Left renal cortex interstitium (tissue), 4 donors: ENCODE measurements at regions not wholly inside any gene's neighbourhood (a gene's known extent, or its start where the extent isn't known, plus 50 kb on each side); places are given as distances from the start of the nearest gene placed in this dataset.

Experiments
- DNase-seq, 4 donors: peaks; one replicate each; pipeline ENCODE4 v3.0.0-alpha.2; 2013; ENCODE audit warnings: low read depth in 4 of 4, low spot score in 2 of 4, missing footprints in 1 of 4

GRCh38 chr20:57869951-57870315 is 160.1 kb upstream of the PMEPA1 start:
- DNase-seq, result no peak

DNA sequence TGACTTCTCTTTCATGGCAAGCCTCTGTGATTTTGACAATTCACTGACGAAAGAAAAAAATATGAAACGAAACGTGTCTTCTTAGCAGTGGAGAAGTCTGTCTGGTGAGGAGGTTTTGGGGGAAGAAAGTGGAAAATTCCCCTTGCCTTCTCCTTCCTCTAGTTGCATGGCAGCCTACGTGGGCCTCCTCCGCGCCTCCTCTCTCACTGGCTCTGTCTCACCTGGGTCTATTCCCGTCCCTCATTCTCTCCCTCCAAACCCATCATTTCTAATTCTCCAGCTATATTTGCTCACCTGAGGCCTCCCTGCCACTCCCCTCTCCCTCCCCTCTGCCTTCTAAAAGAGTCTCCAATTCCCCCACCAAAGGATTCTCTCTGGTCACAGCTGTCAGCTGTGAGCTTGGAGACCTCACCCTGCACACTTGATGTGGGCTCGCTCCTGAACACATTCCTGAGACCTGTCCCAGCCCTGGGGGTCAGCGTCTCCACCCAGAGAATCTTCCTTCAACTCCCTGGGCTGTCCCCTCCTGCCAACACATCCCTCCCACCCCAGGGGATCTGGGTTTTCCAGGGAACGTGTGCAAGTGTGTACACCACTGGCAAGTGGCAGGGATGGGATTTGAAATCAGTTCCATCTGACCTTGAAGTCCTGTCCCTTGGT is 159.6 kb upstream of the PMEPA1 start:
- DNase-seq, result no peak

DNA sequence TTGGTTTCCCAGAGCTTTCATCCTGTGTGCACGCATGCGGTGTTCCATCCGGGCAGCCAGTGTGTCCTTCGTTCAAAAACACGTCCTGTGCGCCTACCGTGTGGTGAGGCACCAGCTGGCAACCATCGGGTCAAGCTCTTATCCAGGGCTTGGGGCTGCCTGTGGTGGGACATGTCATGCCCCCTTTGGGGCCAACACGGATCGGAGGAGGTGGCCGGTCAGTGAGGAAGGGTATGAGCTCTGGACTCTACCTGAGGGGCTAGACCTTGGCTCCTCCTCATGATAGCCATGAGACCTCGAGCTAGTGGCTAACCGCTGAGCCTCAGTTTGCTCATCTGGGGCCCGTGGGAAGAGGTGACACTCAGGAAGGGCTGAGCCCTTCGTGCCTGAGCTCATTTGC is 158.5 kb upstream of the PMEPA1 start:
- no peak for DNase-seq

DNA sequence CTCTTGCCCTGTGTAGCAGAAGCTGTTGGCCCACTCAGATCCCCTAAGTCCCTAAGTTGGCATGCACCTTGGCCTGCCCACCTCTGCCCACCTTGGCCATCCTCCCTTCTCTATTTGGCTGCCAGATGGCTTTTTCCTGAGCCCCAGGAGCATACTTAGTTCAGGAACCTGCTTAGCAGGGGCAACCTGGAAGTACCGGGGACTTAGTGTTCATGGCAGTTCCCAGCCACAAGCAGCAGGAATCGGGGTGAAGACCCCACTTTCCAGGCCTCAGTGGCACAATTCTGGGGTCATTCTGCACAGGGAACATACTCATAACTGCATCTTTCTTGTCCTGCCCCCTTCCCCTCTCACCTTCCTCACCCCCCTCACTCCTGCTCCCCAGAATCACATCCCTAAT is 158.0 kb upstream of the PMEPA1 start:
- no peak for DNase-seq

GRCh38 chr20:57867181-57867803 is 157.5 kb upstream of the PMEPA1 start:
- DNase-seq, result no peak

DNA sequence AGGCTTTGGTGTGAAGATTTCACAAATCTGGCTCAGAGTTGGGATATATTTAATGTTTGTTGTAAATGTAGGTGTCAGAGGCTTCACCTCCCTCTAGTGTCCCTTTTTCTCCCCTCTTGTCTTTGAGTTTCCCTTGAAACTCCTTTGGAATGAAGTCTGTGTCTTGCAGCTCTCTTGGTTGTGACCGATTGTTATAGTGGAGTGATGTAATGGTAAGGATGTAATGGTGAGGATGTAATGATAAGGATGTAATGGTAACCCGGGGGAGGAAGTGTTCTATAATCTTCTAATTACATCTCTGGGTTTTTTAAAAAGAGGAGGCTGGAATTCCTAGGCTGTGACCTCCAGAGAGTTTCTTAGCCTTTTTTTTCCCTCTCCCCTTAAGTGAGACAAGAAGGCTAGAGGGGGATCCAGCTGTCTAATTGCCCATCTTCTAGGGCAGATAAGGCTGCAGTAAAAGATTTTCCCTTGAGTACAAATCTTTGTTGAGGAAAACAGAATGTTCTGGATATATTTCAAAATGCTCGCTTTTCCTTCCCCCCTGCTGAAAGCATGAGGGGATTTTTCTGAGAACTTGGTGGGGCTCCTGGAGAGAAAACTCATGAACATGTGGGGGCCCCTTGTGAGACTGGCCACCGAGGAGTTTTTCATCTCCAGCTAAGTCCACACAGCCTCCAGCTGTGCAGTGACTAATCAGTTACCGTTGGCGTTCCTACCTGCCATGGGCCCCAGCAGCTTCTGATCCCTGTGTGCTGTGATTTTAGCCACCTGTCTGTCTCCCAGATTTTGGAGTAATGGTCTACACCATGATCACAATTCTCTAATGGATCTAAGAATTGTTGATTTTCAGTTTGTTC is 156.7 kb upstream of the PMEPA1 start:
- DNase-seq, result no peak

DNA sequence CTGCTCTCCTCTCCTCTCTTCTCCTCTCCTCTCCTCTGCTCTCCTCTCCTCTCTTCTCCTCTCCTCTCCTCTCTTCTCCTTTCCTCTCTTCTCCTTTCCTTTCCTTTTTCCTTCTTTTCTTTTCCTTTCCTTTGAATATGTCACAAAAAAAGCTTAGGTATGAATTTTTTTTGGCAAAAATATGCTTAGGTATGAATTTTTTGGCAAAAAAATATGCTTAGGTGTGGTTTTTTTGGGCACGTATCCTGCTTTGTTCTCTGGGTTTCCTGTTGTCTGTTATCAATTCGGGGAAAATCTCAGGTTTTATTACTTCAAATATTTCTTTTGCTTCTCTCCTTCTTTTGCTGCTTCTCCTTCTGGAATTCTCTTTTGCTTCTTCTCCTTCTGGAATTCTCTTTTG is 155.5 kb upstream of the PMEPA1 start:
- no peak for DNase-seq

GRCh38 chr20:57860576-57860975 is 150.8 kb upstream of the PMEPA1 start:
- no peak for DNase-seq

GRCh38 chr20:57857969-57858368 is 148.2 kb upstream of the PMEPA1 start:
- DNase-seq, result no peak

DNA sequence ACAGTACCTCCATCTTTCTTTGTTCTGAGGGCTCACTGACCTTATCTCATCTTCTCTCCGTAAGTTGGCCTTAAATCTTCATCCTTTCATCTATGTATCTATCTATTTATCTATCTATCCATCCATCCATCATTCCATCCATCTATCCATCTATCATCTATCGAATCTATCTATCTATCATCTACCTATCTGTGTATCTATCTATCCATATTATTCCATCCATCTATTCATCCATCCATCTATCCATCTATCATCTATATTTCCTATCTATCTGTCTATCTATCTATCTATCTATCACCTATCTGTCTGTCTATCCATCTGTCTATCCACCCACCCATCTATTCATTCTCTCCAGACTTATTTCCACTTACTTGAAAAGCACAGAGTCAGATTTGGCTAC is 147.3 kb upstream of the PMEPA1 start:
- no peak for DNase-seq

- DNase-seq, result no peak
Measured at GRCh38 chr20:57856658-57857057, 146.8 kb upstream of the PMEPA1 start.

- no peak for DNase-seq
Measured at GRCh38 chr20:57851796-57852195, 142.0 kb upstream of the PMEPA1 start.

- no peak for DNase-seq
Measured at GRCh38 chr20:57851025-57851682, 141.3 kb upstream of the PMEPA1 start.

DNA sequence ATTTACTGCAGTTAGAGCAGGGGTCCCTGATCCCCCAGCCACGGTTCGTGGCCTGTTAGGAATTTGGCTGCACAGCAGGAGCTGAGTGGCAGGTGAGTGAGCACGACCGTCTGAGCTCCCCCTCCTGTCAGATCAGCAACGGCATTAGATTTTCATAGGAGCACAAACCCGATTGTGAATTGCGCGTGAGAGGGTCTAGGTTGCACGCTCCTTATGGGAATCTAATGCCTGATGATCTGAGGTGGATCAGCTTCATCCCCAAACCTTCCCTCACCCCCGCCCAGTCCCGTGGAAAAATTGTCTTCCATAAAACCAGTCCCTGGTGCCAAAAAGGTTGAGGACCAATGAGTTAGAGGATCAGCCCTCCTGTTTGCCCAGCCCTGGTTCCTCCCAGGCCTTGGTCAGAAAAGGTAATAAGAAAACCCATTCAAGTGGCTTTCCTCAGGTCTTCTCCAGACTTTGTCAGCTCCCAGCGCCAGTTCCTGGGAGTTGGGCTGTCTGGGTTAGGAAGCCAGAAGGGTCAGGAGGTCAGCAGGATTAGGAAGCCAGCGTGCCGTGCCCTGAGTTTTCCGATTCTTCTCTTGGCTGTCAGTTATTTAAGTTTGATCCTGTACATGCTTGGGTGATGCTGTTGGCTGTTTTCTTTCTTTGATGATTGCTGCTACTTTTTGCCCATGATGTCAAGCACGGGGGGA is 139.9 kb upstream of the PMEPA1 start:
- no peak for DNase-seq

DNA sequence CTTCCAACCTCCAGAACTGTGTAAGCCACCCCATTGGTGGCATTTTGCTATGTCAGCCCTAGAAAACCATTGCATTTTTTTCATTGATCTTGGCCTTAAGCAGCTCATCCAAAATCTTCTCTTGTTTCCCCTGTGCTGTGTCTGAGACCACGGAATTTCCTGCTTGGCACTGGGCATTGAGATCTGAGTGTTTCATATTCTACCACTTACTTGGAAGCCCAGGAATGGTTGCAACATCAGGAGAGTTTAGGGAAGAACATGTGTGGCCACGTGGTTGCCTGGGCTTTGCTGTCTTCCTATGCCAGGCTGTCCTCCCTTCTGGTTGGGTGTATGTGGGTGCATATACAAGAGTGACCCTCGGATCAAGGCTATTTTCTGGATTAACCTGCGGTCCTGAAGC is 139.3 kb upstream of the PMEPA1 start:
- no peak for DNase-seq

DNA sequence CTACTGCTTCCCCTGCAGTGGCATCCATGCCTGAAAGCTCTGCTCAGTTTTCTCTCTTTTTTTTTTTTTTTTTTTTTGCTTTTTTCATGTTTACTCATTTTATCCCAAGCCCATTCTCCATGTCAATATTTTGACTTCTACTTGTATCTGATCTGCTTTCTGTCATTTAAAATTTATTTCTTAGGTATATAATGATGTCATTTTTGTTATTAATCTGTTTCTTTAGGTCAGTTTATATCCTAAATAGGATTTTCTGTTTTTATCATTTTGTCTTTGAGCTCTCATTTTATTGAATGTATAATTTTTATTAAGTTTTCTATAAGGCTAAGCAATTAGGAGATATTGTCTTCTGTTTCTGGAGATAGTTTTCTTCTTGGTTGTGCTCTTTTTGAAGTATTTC is 138.5 kb upstream of the PMEPA1 start:
- DNase-seq, result no peak

- DNase-seq, result no peak
Measured at GRCh38 chr20:57847104-57847503, 137.3 kb upstream of the PMEPA1 start.

GRCh38 chr20:57844626-57845596 is 135.1 kb upstream of the PMEPA1 start:
- no peak for DNase-seq

DNA sequence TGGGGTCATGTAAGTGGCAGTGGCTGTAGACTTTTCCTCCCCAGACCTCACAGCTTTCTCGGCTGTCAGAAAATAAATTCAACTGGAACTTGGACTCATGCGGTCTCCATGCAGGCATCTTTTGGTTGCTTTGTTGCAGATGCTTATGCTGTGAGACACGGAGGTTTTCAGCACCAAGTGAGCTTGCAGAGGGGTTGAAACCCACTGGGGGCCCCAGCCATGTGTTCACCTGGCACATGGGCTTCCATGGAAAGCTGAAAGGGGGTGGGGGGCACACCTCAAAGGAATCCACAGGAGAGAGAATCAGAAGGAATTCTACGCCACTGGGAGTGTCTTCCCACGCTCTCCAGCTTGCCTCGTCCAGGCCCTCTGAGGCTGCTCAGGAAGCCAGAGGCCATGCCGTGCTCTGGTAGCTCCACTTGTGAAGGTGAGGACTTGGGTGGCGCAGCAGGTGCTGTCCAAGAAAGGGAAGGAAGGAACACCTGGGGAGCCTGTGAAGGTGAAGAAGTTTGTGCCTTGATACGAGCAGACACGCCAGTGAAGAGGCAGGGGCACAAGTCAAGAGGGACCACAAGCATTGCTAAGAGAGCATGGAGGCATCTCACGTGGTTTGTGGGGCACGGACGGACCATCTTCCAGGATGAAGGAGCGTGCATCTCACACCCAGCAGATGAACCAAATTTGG is 134.3 kb upstream of the PMEPA1 start:
- no peak for DNase-seq
